ENCODE measurements at regions not wholly inside any gene's neighbourhood (a gene's known extent, or its start where the extent isn't known, plus 50 kb on each side); places are given as distances from the start of the nearest gene placed in this dataset.
"Not testable (repeated sequence)": the region's sequence is repeated elsewhere in the genome, so short reads cannot be mapped to it uniquely, and the experiment has no call there.

GRCh38 chr4:127327491-127327890, 305.3 kb upstream of the INTU start:
- peak in 1 of 5 donors; percentile 40 for DNase-seq
- FAIRE-seq = no peak
- H3K27me3 ChIP-seq (ENCODE audit: control insufficient read depth, insufficient read depth, low read length) = no peaks in the 10 kb centered on the region
- H3K4me1 ChIP-seq (ENCODE audit: control insufficient read depth in 2 of 3, insufficient read depth in 2 of 3, low read depth in 1 of 3, low read length in 3 of 3) = peaks cover 0 to 2% (median 0%) of the 10 kb centered on the region in 3 donors
- no peak overlapping the region for H3K9ac ChIP-seq (ENCODE audit: low read length in 3 of 3)
- H3K36me3 ChIP-seq (ENCODE audit: control insufficient read depth in 2 of 3, insufficient read depth in 3 of 3, low read length in 3 of 3) = no peaks in the 10 kb centered on the region
- H3K27ac ChIP-seq (ENCODE audit: low read depth in 2 of 2, low read length in 2 of 2) = no peak overlapping the region
- no peak for TF ChIP-seq CTCF (IDR thresholded peaks at IDR 0.05; ENCODE audit: borderline replicate concordance, extremely low read depth, insufficient read depth)
- no peak overlapping the region for H3K4me3 ChIP-seq (ENCODE audit: low read length in 3 of 3)
- intact Hi-C loops (cut with DNase I) = no loop called here
- peaks cover 0 to 22% (median 2%) of the 10 kb centered on the region in 3 donors for H3K9me3 ChIP-seq (ENCODE audit: control insufficient read depth in 2 of 3, insufficient read depth in 1 of 3, low read length in 3 of 3)

- no peaks in the 10 kb centered on the region for H3K9me3 ChIP-seq (ENCODE audit: control insufficient read depth in 2 of 3, insufficient read depth in 1 of 3, low read length in 3 of 3)
- H3K4me1 ChIP-seq (ENCODE audit: control insufficient read depth in 2 of 3, insufficient read depth in 2 of 3, low read depth in 1 of 3, low read length in 3 of 3) = no peaks in the 10 kb centered on the region
- no peak for TF ChIP-seq CTCF (IDR thresholded peaks at IDR 0.05; ENCODE audit: borderline replicate concordance, extremely low read depth, insufficient read depth)
- H3K9ac ChIP-seq (ENCODE audit: low read length in 3 of 3) = no peak overlapping the region
- H3K27ac ChIP-seq (ENCODE audit: low read depth in 2 of 2, low read length in 2 of 2) = no peak overlapping the region
- DNase-seq (no peak), FAIRE-seq (no peak)
- H3K4me3 ChIP-seq (ENCODE audit: low read length in 3 of 3) = no peak overlapping the region
- no peaks in the 10 kb centered on the region for H3K36me3 ChIP-seq (ENCODE audit: control insufficient read depth in 2 of 3, insufficient read depth in 3 of 3, low read length in 3 of 3)
- intact Hi-C loops (cut with DNase I) = no loop called here
- no peaks in the 10 kb centered on the region for H3K27me3 ChIP-seq (ENCODE audit: control insufficient read depth, insufficient read depth, low read length)
Observed at GRCh38 chr4:127335073-127335620, 297.6 kb upstream of the INTU start.

- Histone ChIP-seq H3K4me1 (ENCODE audit: control insufficient read depth in 2 of 3, insufficient read depth in 2 of 3, low read depth in 1 of 3, low read length in 3 of 3) (no peaks in the 10 kb centered on the region), H3K9me3 (ENCODE audit: control insufficient read depth in 2 of 3, insufficient read depth in 1 of 3, low read length in 3 of 3) (no peaks in the 10 kb centered on the region), H3K9ac (ENCODE audit: low read length in 3 of 3) (no peak overlapping the region), H3K27ac (ENCODE audit: low read depth in 2 of 2, low read length in 2 of 2) (no peak overlapping the region), H3K4me3 (ENCODE audit: low read length in 3 of 3) (no peak overlapping the region), H3K27me3 (ENCODE audit: control insufficient read depth, insufficient read depth, low read length) (no peaks in the 10 kb centered on the region), H3K36me3 (ENCODE audit: control insufficient read depth in 2 of 3, insufficient read depth in 3 of 3, low read length in 3 of 3) (no peaks in the 10 kb centered on the region)
- TF ChIP-seq CTCF (IDR thresholded peaks at IDR 0.05; ENCODE audit: borderline replicate concordance, extremely low read depth, insufficient read depth) = no peak
- intact Hi-C loops (cut with DNase I) = no loop called here
- DNase-seq (no peak), FAIRE-seq (no peak)
Observed at GRCh38 chr4:127335732-127336131, 297.0 kb upstream of the INTU start.

GRCh38 chr4:127343123-127343522, 289.6 kb upstream of the INTU start:
- DNase-seq; intact Hi-C loops (cut with DNase I); H3K4me1 ChIP-seq (ENCODE audit: control insufficient read depth in 2 of 3, insufficient read depth in 2 of 3, low read depth in 1 of 3, low read length in 3 of 3); FAIRE-seq; H3K9me3 ChIP-seq (ENCODE audit: control insufficient read depth in 2 of 3, insufficient read depth in 1 of 3, low read length in 3 of 3); H3K4me3 ChIP-seq (ENCODE audit: low read length in 3 of 3); H3K36me3 ChIP-seq (ENCODE audit: control insufficient read depth in 2 of 3, insufficient read depth in 3 of 3, low read length in 3 of 3); H3K27me3 ChIP-seq (ENCODE audit: control insufficient read depth, insufficient read depth, low read length); H3K9ac ChIP-seq (ENCODE audit: low read length in 3 of 3); H3K27ac ChIP-seq (ENCODE audit: low read depth in 2 of 2, low read length in 2 of 2): not testable (repeated sequence)

Data from kidney (tissue), 13 donors.